OCI-LY7 (cell line): ENCODE measurements at regions not wholly inside any gene's neighbourhood (a gene's known extent, or its start where the extent isn't known, plus 50 kb on each side); places are given as distances from the start of the nearest gene placed in this dataset.

Source experiments
- EZH2phosphoT487 ChIP-seq: fragments of 200-600 bp; sonication (generic); IDR thresholded peaks from 2 replicates; pipeline ENCODE4 v1.6.1; 2018; ENCODE audit warnings: low read depth, borderline replicate concordance, mild to moderate bottlenecking, mixed run types, antibody characterized with exemption, low read length, moderate library complexity, mixed read lengths
- TF ChIP-seq, protein P1 (sequence below): fragments of 200-600 bp; sonication (generic); conservative IDR thresholded peaks from 2 replicates; pipeline ENCODE4 v1.5.1; 2014; ENCODE audit warnings: mild to moderate bottlenecking, antibody characterized with exemption, low read length, moderate library complexity, mixed read lengths

DNA sequence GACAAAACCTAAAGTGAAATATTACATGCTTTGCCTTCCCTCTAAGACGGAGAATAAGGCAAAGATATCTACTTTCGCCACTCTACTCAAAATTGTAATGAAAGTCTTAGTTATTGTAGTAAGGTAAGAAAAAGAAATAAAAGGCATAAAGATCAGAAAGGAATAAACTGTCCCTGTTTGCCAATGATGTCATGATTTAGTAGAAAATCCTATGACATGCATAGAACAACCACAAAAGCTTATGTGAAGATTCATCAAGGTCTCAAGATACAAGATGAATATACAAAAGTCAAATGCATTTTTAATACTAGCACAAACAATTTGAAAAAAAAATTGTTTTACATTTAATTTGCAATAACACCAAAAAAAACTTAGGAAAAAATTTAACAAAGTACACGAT lies 64.0 kb upstream of the FOXQ1 start:
- TF ChIP-seq, protein P1, sequence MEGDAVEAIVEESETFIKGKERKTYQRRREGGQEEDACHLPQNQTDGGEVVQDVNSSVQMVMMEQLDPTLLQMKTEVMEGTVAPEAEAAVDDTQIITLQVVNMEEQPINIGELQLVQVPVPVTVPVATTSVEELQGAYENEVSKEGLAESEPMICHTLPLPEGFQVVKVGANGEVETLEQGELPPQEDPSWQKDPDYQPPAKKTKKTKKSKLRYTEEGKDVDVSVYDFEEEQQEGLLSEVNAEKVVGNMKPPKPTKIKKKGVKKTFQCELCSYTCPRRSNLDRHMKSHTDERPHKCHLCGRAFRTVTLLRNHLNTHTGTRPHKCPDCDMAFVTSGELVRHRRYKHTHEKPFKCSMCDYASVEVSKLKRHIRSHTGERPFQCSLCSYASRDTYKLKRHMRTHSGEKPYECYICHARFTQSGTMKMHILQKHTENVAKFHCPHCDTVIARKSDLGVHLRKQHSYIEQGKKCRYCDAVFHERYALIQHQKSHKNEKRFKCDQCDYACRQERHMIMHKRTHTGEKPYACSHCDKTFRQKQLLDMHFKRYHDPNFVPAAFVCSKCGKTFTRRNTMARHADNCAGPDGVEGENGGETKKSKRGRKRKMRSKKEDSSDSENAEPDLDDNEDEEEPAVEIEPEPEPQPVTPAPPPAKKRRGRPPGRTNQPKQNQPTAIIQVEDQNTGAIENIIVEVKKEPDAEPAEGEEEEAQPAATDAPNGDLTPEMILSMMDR = no peak
- no peak for TF ChIP-seq EZH2phosphoT487
